Testis (tissue), 2 donors: ENCODE measurements at regions not wholly inside any gene's neighbourhood (a gene's known extent, or its start where the extent isn't known, plus 50 kb on each side); places are given as distances from the start of the nearest gene placed in this dataset.
"Not testable (repeated sequence)": the region's sequence is repeated elsewhere in the genome, so short reads cannot be mapped to it uniquely, and the experiment has no call there.

ENCODE experiments used
- DNase-seq: peaks from one replicate; pipeline ENCODE4 v3.0.0-alpha.2; 2019
- H3K27ac ChIP-seq, 2 donors: fragments of 200-600 bp; sonication (generic); one replicate each; pipeline ENCODE4 v1.5.1; 2019
- H3K27me3 ChIP-seq: fragments of 200-600 bp; sonication (generic); one replicate; pipeline ENCODE4 v1.5.1; 2019
- H3K36me3 ChIP-seq: fragments of 200-600 bp; sonication (generic); one replicate; pipeline ENCODE4 v1.5.1; 2017; ENCODE audit warnings: low read depth; ENCODE audit errors: missing control alignments
- H3K4me1 ChIP-seq: fragments of 200-600 bp; sonication (generic); one replicate; pipeline ENCODE4 v1.5.1; 2019
- H3K4me3 ChIP-seq, 2 donors: fragments of 200-600 bp; sonication (generic); one replicate each; pipeline ENCODE4 v1.5.1; 2017 to 2019
- H3K9me3 ChIP-seq: fragments of 200-600 bp; sonication (generic); one replicate; pipeline ENCODE4 v1.5.1; 2017
- POLR2A ChIP-seq: fragments of 450-650 bp; IDR thresholded peaks from one replicate; pipeline ENCODE4 v1.6.1; 2017; ENCODE audit warnings: antibody characterized with exemption, mild to moderate bottlenecking, moderate library complexity
- WGBS, 2 donors: methylation state at CpG; one replicate each; pipeline ENCODE4 v1.1.5; 2018; 5-methylcytosine and 5-hydroxymethylcytosine counted together
- intact Hi-C: fragments of 100-400 bp; cut with DNase I; formaldehyde crosslinking; loops from one replicate; pipeline ENCODE4 v1.15.1; 2023; ENCODE audit warnings: low total_unique reads
- microRNA-seq, 2 donors: library from miRNA; unstranded; fragments of <30 nt; microRNA quantifications; one replicate each; pipeline ENCODE4, GENCODE V29; 2016; ENCODE audit warnings: borderline number of aligned reads in 2 of 2, borderline replicate concordance in 1 of 2
- small RNA-seq, 2 donors: library from RNA; depleted of rRNA; stranded (forward); fragments of <200 nt; gene quantifications; one replicate each; pipeline ENCODE3, GENCODE V24; 2016
- TF ChIP-seq, protein P1 (sequence below), 3 experiments: fragments of 450-650 bp in 2 of 3; fragments of 200-600 bp in 1 of 3; sonication (generic) in 1 of 3; IDR thresholded peaks; one replicate each; pipeline ENCODE4 v1.5.1; 2016 to 2019; ENCODE audit warnings: antibody characterized with exemption in 3 of 3, mild to moderate bottlenecking in 2 of 3, moderate library complexity in 1 of 3

DNA sequence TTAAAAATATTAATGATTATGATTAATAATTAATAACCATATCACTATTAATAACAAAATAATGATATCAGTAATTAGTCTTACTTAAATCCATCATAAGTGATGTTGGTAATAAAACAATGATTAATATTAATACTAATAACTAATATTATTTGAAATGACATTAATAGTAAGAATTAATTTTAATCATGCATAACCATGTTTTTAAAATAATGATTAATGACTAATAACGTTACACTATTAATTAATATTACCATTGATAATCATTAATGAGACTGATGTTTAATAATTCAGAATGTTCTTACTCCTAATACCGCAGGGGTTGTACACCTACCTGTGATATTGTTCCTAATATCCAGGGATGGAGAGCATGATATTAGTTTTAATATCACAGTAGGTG is 53.4 kb upstream of the FRG2C start:
- WGBS, 2 donors, result 49 to 71% methylated on average over 2 of the region's 2 CpGs
- no peaks in the 10 kb centered on the region for H3K27me3 ChIP-seq

DNA sequence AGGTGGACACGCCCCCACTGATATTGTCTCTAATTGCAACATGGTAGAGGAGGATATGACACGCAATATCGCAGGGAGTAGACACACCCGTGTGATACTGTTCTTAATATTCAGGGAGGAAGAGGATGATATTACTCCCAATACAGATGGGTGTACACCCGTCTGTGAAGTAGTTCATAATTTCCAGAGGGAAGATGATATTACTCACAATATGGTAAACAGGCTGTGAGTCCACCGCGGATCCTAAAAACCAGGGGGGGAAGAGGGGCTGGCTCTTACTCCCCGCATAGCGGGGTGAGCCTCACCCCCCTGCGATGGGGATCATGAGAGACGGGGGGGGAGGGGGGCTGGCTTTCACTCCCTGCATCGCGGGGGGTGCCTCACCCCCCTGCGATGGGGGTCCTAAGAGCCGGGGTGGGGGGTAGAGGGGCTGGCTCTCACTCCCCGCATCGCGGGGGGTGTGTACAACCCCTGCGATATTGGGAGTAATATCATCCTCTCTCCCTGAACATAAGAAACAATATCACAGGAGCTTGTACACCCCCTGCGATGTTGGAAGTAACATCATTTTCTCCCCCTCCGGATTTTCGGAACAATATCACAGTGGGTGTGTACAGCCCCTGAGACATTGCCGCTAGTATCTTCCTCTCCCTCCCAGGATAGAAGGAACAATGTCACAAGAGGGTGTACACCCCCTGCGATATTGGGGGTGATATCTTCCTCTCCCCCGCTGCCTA is 52.2 kb upstream of the FRG2C start:
- H3K4me1 ChIP-seq, H3K27ac ChIP-seq, H3K27me3 ChIP-seq, H3K36me3 ChIP-seq, intact Hi-C loops, H3K4me3 ChIP-seq, H3K9me3 ChIP-seq, DNase-seq: not testable (repeated sequence)
- WGBS, 2 donors, result 39 to 40% methylated on average over 12 to 25 of the region's 25 CpGs

More for the DNA sequence above, 53.4 kb upstream of the FRG2C start:
- H3K9me3 ChIP-seq, result no peaks in the 10 kb centered on the region
- TF ChIP-seq, protein P1, sequence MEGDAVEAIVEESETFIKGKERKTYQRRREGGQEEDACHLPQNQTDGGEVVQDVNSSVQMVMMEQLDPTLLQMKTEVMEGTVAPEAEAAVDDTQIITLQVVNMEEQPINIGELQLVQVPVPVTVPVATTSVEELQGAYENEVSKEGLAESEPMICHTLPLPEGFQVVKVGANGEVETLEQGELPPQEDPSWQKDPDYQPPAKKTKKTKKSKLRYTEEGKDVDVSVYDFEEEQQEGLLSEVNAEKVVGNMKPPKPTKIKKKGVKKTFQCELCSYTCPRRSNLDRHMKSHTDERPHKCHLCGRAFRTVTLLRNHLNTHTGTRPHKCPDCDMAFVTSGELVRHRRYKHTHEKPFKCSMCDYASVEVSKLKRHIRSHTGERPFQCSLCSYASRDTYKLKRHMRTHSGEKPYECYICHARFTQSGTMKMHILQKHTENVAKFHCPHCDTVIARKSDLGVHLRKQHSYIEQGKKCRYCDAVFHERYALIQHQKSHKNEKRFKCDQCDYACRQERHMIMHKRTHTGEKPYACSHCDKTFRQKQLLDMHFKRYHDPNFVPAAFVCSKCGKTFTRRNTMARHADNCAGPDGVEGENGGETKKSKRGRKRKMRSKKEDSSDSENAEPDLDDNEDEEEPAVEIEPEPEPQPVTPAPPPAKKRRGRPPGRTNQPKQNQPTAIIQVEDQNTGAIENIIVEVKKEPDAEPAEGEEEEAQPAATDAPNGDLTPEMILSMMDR (IDR thresholded peaks at IDR 0.05), result no peak
- no peak for TF ChIP-seq POLR2A
- no peak overlapping the region for H3K27ac ChIP-seq
- H3K4me1 ChIP-seq, result no peaks in the 10 kb centered on the region
- H3K36me3 ChIP-seq, result no peaks in the 10 kb centered on the region
- intact Hi-C loops, result no loop called here
- no peak for DNase-seq
- no peak overlapping the region for H3K4me3 ChIP-seq

Small RNA genes lying in the stretch of these regions (microRNA-seq; reads per million reads assigned to microRNA genes)
- 0 reads per million in 2 donors for gene MIR4444-2

Small RNA genes lying in the stretch of these regions (small RNA-seq; reads per million reads assigned to genes)
- gene AC139453.1 (0.09 to 0.38 reads per million in 2 donors), gene LSP1P2 (0 reads per million in 2 donors), gene MIR4444-2 (0 reads per million in 2 donors), gene RN7SL294P (0 reads per million in 2 donors), gene SNRPCP10 (0 reads per million in 2 donors)
